ENCODE measurements at regions not wholly inside any gene's neighbourhood (a gene's known extent, or its start where the extent isn't known, plus 50 kb on each side); places are given as distances from the start of the nearest gene placed in this dataset.

DNA sequence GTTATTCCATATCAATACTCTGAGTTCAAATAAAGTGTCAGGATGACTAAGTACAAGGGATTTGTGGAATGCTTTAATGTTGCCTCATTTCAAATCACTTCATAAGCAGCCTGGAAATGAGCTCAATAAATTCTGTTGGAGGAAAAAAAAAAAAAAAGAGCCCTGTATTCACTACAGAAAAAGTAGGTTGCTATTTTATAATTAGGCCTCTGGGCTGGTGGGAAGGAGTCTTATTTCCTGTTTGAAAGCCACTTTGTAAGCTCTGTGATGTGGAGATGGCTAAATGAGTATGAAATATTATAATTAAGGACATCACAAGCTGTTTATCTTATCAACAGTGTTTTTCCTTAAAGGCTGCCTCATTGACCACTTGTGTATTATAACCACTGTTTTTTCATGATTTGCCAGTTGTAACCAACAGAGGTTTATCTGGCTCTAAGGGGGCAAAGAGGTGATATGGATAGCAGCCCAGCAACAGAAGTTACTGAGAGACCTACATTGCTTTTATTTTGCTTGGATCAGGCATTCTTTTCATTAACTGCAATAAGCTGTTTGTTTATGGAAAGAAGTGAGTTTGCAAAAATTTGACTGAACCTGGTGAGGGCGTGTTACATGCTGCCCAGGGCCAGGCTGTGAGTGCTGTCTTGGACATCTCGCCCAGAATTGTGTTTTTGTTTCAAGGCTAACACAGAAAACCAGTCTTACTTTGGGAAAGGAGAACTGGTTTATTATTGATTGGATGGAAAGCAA lies 563.3 kb upstream of the MAP3K7 start:
- TF ChIP-seq, protein P1, sequence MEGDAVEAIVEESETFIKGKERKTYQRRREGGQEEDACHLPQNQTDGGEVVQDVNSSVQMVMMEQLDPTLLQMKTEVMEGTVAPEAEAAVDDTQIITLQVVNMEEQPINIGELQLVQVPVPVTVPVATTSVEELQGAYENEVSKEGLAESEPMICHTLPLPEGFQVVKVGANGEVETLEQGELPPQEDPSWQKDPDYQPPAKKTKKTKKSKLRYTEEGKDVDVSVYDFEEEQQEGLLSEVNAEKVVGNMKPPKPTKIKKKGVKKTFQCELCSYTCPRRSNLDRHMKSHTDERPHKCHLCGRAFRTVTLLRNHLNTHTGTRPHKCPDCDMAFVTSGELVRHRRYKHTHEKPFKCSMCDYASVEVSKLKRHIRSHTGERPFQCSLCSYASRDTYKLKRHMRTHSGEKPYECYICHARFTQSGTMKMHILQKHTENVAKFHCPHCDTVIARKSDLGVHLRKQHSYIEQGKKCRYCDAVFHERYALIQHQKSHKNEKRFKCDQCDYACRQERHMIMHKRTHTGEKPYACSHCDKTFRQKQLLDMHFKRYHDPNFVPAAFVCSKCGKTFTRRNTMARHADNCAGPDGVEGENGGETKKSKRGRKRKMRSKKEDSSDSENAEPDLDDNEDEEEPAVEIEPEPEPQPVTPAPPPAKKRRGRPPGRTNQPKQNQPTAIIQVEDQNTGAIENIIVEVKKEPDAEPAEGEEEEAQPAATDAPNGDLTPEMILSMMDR (conservative IDR thresholded peaks at IDR 0.05 in 1 of 2, IDR thresholded peaks at IDR 0.05 in 1 of 2; ENCODE audit: extremely low read depth in 1 of 2, insufficient read depth in 1 of 2, low read depth in 1 of 2, low read length in 2 of 2), result no peak
- no peak for TF ChIP-seq EZH2 (IDR thresholded peaks at IDR 0.05; ENCODE audit: borderline replicate concordance, low read length)

Data from mammary epithelial cell (primary cell).